ENCODE measurements at regions not wholly inside any gene's neighbourhood (a gene's known extent, or its start where the extent isn't known, plus 50 kb on each side); places are given as distances from the start of the nearest gene placed in this dataset.

DNA sequence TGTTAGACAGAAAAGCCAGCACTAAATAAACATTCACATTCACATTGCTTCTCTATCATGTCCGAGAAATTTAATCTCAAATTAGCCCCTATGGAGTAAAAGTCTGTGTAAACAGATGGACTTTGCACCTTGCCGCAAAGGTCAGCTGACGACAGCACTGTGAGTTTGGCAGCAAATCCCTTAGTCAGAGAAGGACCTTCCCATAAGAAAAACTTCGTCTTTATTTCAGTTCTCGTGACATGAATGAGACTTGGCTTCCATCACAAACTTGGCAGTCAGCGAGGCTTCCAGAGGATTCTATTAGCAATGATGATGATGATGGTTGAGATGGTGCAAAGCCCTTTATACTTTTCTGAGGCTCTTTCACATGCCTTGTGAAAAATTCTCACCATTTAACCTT, 133.7 kb upstream of the IFNGR1 start:
- no peak for DNase-seq

GRCh38 chr6:137351890-137352289, 132.7 kb upstream of the IFNGR1 start:
- DNase-seq: no peak

- DNase-seq: no peak
Measured at GRCh38 chr6:137350857-137351256, 131.7 kb upstream of the IFNGR1 start.

GRCh38 chr6:137349856-137350830, 131.0 kb upstream of the IFNGR1 start:
- DNase-seq: no peak

GRCh38 chr6:137348777-137349176, 129.6 kb upstream of the IFNGR1 start:
- no peak for DNase-seq

- DNase-seq: no peak
Measured at GRCh38 chr6:137343241-137343640, 124.1 kb upstream of the IFNGR1 start.

DNA sequence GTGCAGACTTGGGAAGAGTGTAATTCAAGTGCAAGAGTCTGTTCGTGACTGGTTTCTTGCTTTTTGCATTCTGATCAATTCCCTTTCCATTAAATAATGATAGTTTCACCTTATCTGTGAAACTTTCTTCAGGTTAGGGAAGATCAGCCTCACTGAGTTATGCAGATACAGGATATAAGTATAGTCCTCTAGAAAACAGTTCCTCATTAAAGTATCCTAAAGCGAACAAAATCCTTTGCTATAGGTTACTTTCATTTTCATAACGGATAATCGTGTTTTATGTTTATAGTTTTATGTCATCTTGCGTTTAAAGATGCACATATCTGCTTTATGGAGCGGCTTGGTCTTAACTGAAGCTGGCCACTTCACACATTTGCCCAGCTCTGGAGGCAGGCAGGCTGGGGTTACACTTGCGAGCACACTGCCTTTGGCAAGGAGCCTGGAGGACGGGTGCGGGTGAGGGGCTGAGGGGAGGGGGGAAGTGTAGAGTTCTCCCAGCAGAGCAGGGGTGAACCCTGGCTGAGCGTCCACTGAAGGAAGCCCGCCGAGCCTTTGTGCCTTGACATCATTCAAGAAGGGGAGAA, 123.5 kb upstream of the IFNGR1 start:
- no peak for DNase-seq

DNA sequence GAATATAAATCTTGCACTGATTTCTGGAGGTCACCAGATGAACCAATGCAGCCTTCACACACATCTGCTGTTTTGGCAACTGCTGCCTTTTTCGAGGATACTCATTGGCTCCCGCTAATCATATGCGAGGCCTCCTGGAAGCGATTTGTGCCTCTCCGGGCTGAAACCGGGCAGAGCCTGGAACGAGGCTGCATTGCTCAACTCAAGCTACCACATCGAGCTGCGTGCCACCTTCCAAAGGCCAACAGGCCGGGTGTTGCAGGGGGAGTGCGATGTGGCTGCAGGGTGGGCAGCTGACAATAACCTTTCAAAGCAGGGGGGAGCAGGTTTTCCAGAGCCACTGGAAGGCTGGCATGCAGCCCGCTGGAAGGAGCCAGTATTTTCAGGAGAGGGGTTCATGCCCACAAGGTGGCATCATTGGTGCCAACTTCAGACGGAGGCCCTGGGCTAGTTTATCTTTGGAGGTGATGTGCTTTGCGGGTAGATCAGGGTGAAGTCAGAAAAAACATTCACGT, 122.6 kb upstream of the IFNGR1 start:
- DNase-seq: peak; percentile 84

DNA sequence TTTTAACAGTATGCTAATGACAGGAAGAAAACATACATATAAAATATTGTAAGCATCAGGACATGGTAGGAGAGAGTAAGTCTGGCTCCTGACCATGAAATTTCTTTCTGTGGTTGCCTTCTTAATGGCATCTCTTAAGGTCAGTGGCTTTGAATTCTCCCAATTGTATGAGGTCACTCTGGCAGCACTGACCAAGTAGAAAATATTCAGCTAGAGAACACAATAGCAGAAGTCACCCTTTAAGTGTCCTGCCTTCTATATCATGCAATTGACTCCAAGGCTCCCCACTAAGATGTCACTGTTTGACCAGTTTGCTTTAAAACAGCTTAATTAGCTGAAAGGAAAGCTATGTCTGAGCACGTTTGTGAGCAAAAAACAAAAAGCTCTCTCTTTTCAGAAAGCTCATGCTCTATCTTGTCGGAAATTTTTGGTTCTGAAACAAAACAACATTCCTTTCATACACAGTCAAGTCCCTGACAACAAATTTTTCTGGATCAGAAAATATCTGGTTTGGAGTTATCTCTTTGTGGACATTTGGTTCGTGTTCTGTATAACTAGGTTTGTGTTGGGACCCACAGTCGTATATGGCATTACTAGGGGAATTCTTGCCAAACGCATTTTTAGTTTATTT, 120.9 kb upstream of the IFNGR1 start:
- DNase-seq: no peak

DNA sequence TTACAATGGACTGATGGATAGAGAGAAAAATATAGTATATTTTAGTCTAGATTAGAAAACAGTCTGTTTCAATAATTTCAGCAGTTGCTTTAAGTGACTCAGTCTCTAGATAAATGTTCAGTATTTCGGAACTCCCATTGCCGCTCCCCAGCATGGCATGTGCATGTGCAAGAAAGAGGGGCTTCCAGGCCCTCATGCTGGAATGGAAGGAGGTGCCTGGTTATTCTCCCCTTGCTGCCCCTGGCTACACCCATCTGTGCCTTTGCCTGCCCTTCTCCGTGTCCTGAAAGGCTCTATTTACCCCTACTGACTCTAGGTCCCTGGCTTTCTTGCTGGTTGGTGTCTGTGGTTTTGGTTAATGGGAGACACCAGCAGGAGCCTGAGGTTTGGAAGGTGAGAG, 115.7 kb upstream of the IFNGR1 start:
- DNase-seq: no peak

- no peak for DNase-seq
Measured at GRCh38 chr6:137334094-137334493, 114.9 kb upstream of the IFNGR1 start.

GRCh38 chr6:137332637-137333280, 113.6 kb upstream of the IFNGR1 start:
- DNase-seq: peak; percentile 94

GRCh38 chr6:137323860-137324259, 104.7 kb upstream of the IFNGR1 start:
- no peak for DNase-seq

DNA sequence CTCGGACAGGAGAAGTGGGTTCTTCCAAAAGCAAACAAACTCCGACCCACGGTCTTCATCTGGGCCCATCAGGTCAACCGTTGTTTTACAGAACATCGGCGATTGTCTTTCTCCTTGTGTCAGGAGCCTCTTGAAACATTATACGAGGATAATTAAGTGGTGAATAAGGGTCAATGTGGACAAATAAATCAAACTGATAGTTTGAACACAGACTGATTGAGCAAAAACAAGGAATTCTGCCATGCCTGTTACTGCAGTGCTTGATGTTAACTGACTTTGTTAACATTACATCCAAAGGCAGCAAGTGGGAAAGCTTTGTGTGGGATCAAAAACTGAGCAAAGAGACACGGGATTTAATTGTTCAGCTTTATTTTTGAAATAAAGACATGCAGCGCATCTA, 101.1 kb upstream of the IFNGR1 start:
- DNase-seq: no peak

GRCh38 chr6:137316626-137317025, 97.4 kb upstream of the IFNGR1 start:
- DNase-seq: no peak

DNA sequence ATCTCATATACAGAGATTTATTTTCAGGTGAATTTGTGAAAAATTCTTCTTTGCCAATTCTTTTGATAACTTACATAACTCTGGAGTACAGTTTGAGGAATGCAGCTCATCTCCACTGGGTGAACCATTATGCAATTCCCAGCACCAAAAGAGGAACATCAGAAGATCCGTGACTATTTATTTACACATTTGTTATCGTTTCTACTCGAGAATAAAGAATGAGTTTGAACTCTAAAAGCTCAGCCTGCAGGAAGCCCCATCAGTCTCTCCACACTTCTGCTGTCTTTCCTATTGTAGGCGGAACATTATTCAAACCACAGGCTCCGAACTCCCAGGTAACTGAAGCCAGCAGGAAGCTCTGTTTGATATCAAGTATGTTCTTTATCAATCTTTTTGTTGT, 95.9 kb upstream of the IFNGR1 start:
- DNase-seq: no peak

GRCh38 chr6:137313928-137314855, 95.0 kb upstream of the IFNGR1 start:
- peak; percentile 37 for DNase-seq

- DNase-seq: no peak
Measured at GRCh38 chr6:137313211-137313610, 94.0 kb upstream of the IFNGR1 start.

DNA sequence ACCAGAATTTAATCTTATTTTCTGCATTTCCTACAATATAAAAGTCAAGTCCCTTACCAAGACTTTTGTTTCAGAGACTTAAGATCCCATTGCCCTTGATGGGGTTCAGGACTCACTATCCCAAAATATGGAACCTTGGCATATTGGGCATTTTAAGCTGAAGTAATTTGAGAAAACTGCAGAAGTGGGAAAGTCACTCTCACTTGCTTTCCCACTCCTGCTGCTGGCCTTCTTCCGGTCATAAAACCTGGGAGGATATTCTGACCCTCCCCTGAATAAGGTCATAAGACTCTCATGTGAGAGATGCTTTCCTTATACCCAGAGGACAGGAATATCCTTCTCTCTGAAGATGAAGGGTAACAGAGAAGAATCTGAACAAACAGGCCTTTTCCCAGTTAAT, 92.8 kb upstream of the IFNGR1 start:
- no peak for DNase-seq

DNA sequence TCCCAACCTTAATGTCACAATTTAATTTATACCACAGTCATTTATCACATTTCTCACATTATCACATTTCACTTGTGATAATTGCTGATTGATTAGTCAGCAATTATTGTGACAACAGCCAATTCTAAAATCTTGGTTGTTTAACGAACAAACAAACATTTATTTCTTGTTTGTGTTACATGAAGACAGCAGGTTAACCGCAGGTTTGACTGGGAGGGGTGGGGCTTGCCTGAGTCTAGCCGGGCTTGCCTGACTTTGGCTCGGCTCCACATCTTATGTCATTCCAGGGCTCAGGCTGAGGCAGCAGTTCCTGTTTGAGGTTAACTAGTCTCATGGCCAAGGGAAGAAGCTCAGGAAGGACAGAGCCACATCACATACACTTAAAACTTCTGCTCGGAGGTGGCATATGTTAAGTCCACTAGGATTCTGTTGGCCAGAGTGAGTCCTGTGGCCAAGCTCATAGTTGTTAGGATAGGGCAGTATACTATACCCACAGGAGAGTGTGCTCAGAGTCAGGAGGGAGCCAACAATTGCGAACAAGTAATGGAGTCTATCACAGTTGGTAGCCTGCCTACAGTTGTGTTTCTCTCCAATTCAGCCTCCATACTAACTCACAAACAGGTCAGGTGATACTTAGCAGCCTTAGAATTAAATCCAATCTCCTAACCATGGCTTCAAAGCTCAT, 90.0 kb upstream of the IFNGR1 start:
- DNase-seq: peak; percentile 42

- no peak for DNase-seq
Measured at GRCh38 chr6:137307163-137307854, 88.1 kb upstream of the IFNGR1 start.
